GM23338 (cell line): ENCODE measurements at regions not wholly inside any gene's neighbourhood (a gene's known extent, or its start where the extent isn't known, plus 50 kb on each side); places are given as distances from the start of the nearest gene placed in this dataset.

ENCODE experiments used
- ATAC-seq: fragments of 200-7000 bp; cut with Tn5 transposase; 3 replicates; pipeline ENCODE4 v1.9.1; 2020
- DNase-seq: peaks from one replicate; pipeline ENCODE4 v3.0.0-alpha.2; 2015; ENCODE audit warnings: low spot score
- H2AFZ ChIP-seq: fragments of 200-600 bp; sonication (generic); 2 replicates; pipeline ENCODE4 v1.8.0; 2016; ENCODE audit warnings: antibody characterized with exemption, mild to moderate bottlenecking, moderate library complexity
- H3F3A ChIP-seq: fragments of 200-600 bp; sonication (generic); replicated peaks from 2 replicates; pipeline ENCODE4 v1.8.0; 2017; ENCODE audit warnings: antibody characterized with exemption, mixed run types, low read depth
- H3K27ac ChIP-seq: fragments of 200-600 bp; sonication (generic); 2 replicates; pipeline ENCODE4 v1.6.1; 2016; ENCODE audit warnings: low read depth
- H3K27me3 ChIP-seq: fragments of 200-600 bp; sonication (generic); 2 replicates; pipeline ENCODE4 v1.8.0; 2016; ENCODE audit warnings: mild to moderate bottlenecking, mixed run types, moderate library complexity; ENCODE audit not compliant: insufficient read depth
- H3K36me3 ChIP-seq: fragments of 200-600 bp; sonication (generic); 2 replicates; pipeline ENCODE4 v1.8.0; 2016; ENCODE audit warnings: mild to moderate bottlenecking; ENCODE audit not compliant: insufficient read depth
- H3K4me1 ChIP-seq: fragments of 200-600 bp; sonication (generic); 2 replicates; pipeline ENCODE4 v1.8.0; 2016; ENCODE audit warnings: mild to moderate bottlenecking, moderate library complexity; ENCODE audit not compliant: insufficient read depth
- H3K4me2 ChIP-seq: fragments of 200-600 bp; sonication (generic); 2 replicates; pipeline ENCODE4 v1.7.1; 2017; ENCODE audit warnings: mixed run types
- H3K4me3 ChIP-seq: fragments of 200-600 bp; sonication (generic); 2 replicates; pipeline ENCODE4 v1.6.1; 2016; ENCODE audit warnings: mixed run types
- H3K79me2 ChIP-seq: fragments of 200-600 bp; sonication (generic); replicated peaks from 2 replicates; pipeline ENCODE4 v1.8.0; 2017; ENCODE audit warnings: mild to moderate bottlenecking; ENCODE audit not compliant: insufficient read depth
- H3K9me2 ChIP-seq: fragments of 200-600 bp; sonication (generic); 2 replicates; pipeline ENCODE4 v1.8.0; 2017; ENCODE audit not compliant: insufficient read depth
- H4K20me1 ChIP-seq: fragments of 200-600 bp; sonication (generic); replicated peaks from 2 replicates; pipeline ENCODE4 v1.8.0; 2017; ENCODE audit warnings: mild to moderate bottlenecking; ENCODE audit not compliant: insufficient read depth
- H3K27ac Mint-ChIP-seq: 2 replicates; pipeline ENCODE4 v1.8.0; 2020; ENCODE audit warnings: inconsistent platforms, mild to moderate bottlenecking, moderate library complexity, mixed read lengths
- H3K27me3 Mint-ChIP-seq: 3 replicates; pipeline ENCODE4 v1.8.0; 2022; ENCODE audit warnings: low read depth, mild to moderate bottlenecking, moderate library complexity, mixed read lengths, inconsistent platforms; ENCODE audit not compliant: insufficient read depth, poor library complexity
- H3K36me3 Mint-ChIP-seq: 3 replicates; pipeline ENCODE4 v1.8.0; 2021; ENCODE audit warnings: low read depth, mild to moderate bottlenecking, inconsistent platforms, moderate library complexity, mixed read lengths
- H3K4me1 Mint-ChIP-seq: 3 replicates; pipeline ENCODE4 v1.8.0; 2020; ENCODE audit warnings: mild to moderate bottlenecking, inconsistent platforms, mixed read lengths
- H3K4me3 Mint-ChIP-seq: 3 replicates; pipeline ENCODE4 v1.8.0; 2021; ENCODE audit warnings: moderate library complexity, mild to moderate bottlenecking, inconsistent platforms, mixed read lengths
- H3K9me3 Mint-ChIP-seq: 3 replicates; pipeline ENCODE4 v1.8.0; 2020; ENCODE audit warnings: moderate library complexity, mild to moderate bottlenecking, inconsistent platforms, mixed read lengths
- CREB1 ChIP-seq: fragments of 250-450 bp; sonication (Bioruptor Pico); IDR thresholded peaks from 2 replicates; pipeline ENCODE4 v1.5.0; 2020; ENCODE audit warnings: low read depth, mild to moderate bottlenecking, moderate library complexity
- CTCF ChIP-seq, 2 experiments: fragments of 200-600 bp in 1 of 2; sonication (generic) in 1 of 2; conservative IDR thresholded peaks; 2 replicates each; pipeline versions ENCODE4 v1.5.1 to v1.6.1; 2016 to 2017; ENCODE audit warnings: antibody characterized with exemption in 2 of 2, low read depth in 2 of 2, mild to moderate bottlenecking in 2 of 2, moderate library complexity in 1 of 2
- ETS1 ChIP-seq: IDR thresholded peaks from 2 replicates; pipeline ENCODE4 v1.6.1; 2016; ENCODE audit warnings: antibody characterized with exemption
- EZH2 ChIP-seq: fragments of 200-600 bp; sonication (generic); IDR thresholded peaks from one replicate; pipeline ENCODE4 v1.8.0; 2017; ENCODE audit warnings: antibody characterized with exemption, mild to moderate bottlenecking, low read depth; ENCODE audit not compliant: unreplicated experiment
- EZH2phosphoT487 ChIP-seq: fragments of 200-600 bp; sonication (generic); IDR thresholded peaks from one replicate; pipeline ENCODE4 v1.8.1; 2018; ENCODE audit warnings: antibody characterized with exemption; ENCODE audit not compliant: unreplicated experiment
- JUNB ChIP-seq: IDR thresholded peaks from one replicate; pipeline ENCODE4 v1.6.1; 2016; ENCODE audit warnings: antibody characterized with exemption; ENCODE audit not compliant: unreplicated experiment
- NANOG ChIP-seq: IDR thresholded peaks from 2 replicates; pipeline ENCODE4 v1.6.1; 2016; ENCODE audit warnings: antibody characterized with exemption, borderline replicate concordance
- POLR2AphosphoS5 ChIP-seq: IDR thresholded peaks from 2 replicates; pipeline ENCODE4 v1.6.1; 2016; ENCODE audit warnings: antibody characterized with exemption, low read depth
- REST ChIP-seq: IDR thresholded peaks from one replicate; pipeline ENCODE4 v1.6.1; 2018; ENCODE audit warnings: antibody characterized with exemption; ENCODE audit not compliant: unreplicated experiment
- STAT1 ChIP-seq: IDR thresholded peaks from one replicate; pipeline ENCODE4 v1.6.1; 2016; ENCODE audit warnings: antibody characterized with exemption; ENCODE audit not compliant: unreplicated experiment
- ZNF114 ChIP-seq: fragments of 250-450 bp; sonication (Bioruptor Pico); IDR thresholded peaks from 2 replicates; pipeline ENCODE4 v1.5.0; 2020; ENCODE audit warnings: mild to moderate bottlenecking, moderate library complexity
- ZNF331 ChIP-seq: fragments of 250-450 bp; sonication (Bioruptor Pico); IDR thresholded peaks from 2 replicates; pipeline ENCODE4 v1.5.0; 2020; ENCODE audit warnings: low read depth, mild to moderate bottlenecking, moderate library complexity

GRCh38 chr3:177448987-177449359 is 251.7 kb upstream of the TBL1XR1 start:
- TF ChIP-seq CREB1, result no peak
- Histone ChIP-seq H3K79me2 (no peaks in the 10 kb centered on the region), H3K9me2 (no peaks in the 10 kb centered on the region), H3F3A (no peaks in the 10 kb centered on the region), H2AFZ (peak overlapping the region; percentile 74; the same call in 1 of the 2 replicates), H3K27me3 (no peaks in the 10 kb centered on the region), H4K20me1 (no peaks in the 10 kb centered on the region), H3K4me1 (no peaks in the 10 kb centered on the region), H3K4me2 (no peak overlapping the region), H3K4me3 (no peak overlapping the region), H3K27ac (no peak overlapping the region), H3K36me3 (no peaks in the 10 kb centered on the region)
- Mint-ChIP-seq H3K4me3 (no peak overlapping the region), H3K27ac (no peak overlapping the region), H3K27me3 (peaks cover 4% of the 10 kb centered on the region), H3K9me3 (no peaks in the 10 kb centered on the region), H3K4me1 (no peaks in the 10 kb centered on the region; the same call in 1 of the 3 replicates), H3K36me3 (no peaks in the 10 kb centered on the region)
- no peak for ATAC-seq
- DNase-seq, result no peak

- no peak overlapping the region for H3K4me3 ChIP-seq
- no peaks in the 10 kb centered on the region; the same call in 1 of the 3 replicates for H3K4me1 Mint-ChIP-seq
- H2AFZ ChIP-seq, result peak overlapping the region; percentile 74; the same call in 1 of the 2 replicates
- H3K9me2 ChIP-seq, result no peaks in the 10 kb centered on the region
- DNase-seq (no peak), ATAC-seq (no peak)
- H3K4me1 ChIP-seq, result no peaks in the 10 kb centered on the region
- no peaks in the 10 kb centered on the region for H3F3A ChIP-seq
- no peaks in the 10 kb centered on the region for H3K27me3 ChIP-seq
- no peak overlapping the region for H3K4me2 ChIP-seq
- H3K36me3 ChIP-seq, result no peaks in the 10 kb centered on the region
- H3K4me3 Mint-ChIP-seq, result no peak overlapping the region
- no peaks in the 10 kb centered on the region for H3K79me2 ChIP-seq
- no peak overlapping the region for H3K27ac ChIP-seq
- H3K9me3 Mint-ChIP-seq, result no peaks in the 10 kb centered on the region
- no peak overlapping the region for H3K27ac Mint-ChIP-seq
- peaks cover 4% of the 10 kb centered on the region for H3K27me3 Mint-ChIP-seq
- no peaks in the 10 kb centered on the region for H4K20me1 ChIP-seq
- no peaks in the 10 kb centered on the region for H3K36me3 Mint-ChIP-seq
- TF ChIP-seq STAT1, result no peak
- no peak for TF ChIP-seq EZH2
- no peak for TF ChIP-seq CREB1
- no peak for TF ChIP-seq ZNF114
- TF ChIP-seq EZH2phosphoT487, result no peak
- TF ChIP-seq REST, result no peak
- no peak for TF ChIP-seq JUNB
- no peak for TF ChIP-seq CTCF (conservative IDR thresholded peaks at IDR 0.05; ENCODE audit: low read depth in 2 of 2)
- TF ChIP-seq NANOG, result no peak
- no peak for TF ChIP-seq ZNF331
- TF ChIP-seq ETS1, result no peak
- TF ChIP-seq POLR2AphosphoS5, result no peak
Measured at GRCh38 chr3:177449360-177450006, 252.2 kb upstream of the TBL1XR1 start.
